Skin of body (tissue), 1 donor: ENCODE measurements at regions not wholly inside any gene's neighbourhood (a gene's known extent, or its start where the extent isn't known, plus 50 kb on each side); places are given as distances from the start of the nearest gene placed in this dataset.

Experiments
- DNase-seq: peaks from one replicate; lab custom pipeline; 2025; lab: John Stamatoyannopoulos, UW

DNA sequence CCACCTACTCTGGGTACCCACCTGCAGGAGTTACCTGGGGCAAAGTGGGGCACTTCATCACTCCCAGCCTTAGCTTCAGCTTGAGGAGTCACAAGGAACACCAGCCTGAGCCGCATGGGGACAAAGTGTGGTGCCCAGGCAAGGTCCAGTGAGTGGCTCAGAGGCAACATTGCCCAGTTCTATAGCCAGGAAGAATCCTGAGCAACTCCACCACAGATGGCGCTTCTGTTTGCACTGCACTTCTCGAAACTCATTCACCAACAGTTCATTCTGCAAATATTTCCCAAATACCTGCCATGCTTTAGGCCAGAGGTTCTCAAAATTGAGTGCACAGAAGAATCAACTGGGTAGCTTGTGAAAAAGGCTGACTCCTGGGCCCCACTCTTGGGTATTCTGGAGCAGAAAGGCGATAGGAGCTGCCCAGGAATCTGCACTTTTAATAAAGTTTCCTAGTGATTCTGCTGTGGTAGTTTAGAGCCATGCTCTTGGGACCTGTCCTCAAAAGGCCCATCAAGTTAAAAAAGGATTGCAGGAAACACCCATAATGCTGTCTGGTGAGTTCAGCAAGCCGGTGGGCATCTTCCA lies 83.1 kb downstream of the VEGFA start:
- DNase-seq: no peak

DNA sequence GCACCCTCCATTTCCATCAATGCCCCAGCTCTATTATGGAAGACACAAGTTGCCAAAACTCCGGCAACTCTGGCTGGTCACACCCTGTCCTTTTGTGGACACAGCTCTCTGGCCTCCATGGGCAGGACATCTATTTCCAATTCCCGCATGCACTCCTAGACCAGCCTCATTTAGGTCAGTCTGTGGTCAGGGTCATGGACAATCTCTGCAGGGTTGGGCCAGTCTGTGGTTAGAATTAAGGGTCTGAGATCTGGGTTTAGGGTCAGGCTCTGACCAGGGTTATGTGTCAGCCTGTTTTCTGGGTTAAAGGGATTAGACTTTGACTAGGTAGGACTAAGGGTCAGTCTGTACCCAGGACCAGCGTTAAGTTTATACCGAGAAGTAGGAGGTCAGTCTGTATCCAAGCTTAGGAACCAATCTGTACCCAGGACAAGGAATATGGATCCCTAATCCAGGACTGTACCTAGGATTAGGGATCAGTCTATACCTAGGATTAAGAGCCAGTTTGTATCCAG lies 82.4 kb downstream of the VEGFA start:
- DNase-seq: no peak

DNA sequence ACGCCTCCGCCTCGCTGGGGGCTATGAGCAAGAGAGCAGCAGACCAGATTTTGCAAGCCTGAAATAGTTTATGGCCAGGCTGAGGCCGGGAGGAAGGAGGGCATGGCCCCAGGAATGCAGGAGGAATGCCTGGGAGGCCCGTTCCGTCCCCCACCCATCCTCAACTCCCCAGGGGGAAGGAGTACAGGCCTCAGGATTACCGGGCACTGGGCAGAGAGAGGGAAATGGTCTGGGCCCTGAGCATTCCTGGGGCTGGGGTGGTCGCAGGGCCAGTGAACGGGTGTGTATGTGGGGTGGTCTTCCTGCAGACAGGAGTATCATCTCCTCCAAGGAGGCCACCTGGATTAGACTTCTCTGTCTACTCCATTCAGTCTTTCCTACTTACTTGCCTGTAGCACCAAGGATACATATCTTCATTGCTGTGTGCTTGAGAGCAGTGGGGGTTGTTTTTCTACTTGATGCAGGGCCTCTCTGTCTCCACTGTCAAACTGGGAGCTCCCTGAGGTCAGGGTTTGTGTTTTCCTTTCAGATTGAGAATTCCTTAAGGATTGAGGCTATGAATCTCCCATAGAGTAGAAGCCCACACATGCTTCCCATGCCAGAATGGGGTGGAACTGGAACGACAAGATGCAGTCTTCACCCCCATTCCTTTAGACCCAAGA lies 81.3 kb downstream of the VEGFA start:
- DNase-seq: no peak

DNA sequence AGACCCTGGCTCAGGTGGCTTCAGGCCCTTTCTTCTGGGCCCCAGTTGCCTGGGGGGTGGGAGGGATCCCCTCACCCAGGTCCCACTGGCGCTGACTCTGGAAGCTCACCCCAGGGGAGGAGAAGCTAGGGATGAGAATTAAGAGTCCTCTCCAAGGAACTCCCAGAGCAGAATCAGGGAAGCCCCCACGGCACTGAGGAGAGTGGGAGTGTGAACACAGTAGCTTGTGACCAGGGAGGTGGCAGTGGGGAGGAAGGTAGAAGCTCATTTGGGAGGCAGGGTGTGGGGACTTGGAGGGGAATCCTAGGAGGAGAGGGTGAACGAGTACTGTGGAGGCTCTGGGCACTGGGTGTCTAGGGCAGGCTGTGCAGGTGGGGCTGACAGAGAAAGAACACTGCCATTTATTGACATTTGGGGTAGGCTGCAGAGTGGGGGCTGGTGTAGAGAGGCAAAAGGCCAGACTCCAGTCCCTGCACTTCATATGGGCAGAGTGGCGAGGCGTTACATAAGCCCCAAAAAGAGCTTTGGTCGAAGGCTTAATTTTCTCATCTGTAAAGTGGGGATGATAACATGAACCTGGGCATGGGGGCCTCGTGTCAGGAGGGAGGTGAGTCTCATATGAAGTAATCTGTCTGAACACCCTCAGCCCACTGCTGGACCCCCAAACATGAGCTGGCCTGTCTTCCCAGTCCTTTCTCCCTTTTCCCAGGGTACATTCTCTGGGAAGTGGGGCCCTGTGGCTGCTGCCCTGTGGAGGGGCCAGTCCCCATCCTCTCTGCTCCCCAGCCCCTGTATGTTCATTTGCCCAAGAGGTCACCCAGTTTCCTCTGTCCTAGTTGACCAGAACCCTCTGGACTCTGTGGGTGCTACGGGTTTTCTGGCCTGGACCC lies 80.5 kb downstream of the VEGFA start:
- DNase-seq: no peak

DNA sequence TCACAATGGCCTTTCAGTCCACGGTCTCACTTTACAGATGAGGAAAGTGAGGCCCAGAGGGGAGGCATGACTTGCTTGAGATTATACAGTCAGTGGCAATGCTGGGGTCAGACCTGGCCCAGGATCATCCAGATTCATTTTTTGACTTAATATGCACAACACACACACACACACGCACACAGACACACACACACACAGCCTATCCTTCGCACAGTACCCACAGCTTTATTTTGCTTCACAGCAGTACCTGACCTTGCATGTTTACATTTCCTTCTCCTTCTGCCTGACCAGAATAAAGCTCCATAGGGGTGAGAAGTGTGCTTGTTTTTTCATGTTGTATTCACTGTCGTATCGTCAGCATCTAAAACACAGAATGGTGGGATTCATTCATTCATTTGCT lies 79.8 kb downstream of the VEGFA start:
- DNase-seq: no peak

DNA sequence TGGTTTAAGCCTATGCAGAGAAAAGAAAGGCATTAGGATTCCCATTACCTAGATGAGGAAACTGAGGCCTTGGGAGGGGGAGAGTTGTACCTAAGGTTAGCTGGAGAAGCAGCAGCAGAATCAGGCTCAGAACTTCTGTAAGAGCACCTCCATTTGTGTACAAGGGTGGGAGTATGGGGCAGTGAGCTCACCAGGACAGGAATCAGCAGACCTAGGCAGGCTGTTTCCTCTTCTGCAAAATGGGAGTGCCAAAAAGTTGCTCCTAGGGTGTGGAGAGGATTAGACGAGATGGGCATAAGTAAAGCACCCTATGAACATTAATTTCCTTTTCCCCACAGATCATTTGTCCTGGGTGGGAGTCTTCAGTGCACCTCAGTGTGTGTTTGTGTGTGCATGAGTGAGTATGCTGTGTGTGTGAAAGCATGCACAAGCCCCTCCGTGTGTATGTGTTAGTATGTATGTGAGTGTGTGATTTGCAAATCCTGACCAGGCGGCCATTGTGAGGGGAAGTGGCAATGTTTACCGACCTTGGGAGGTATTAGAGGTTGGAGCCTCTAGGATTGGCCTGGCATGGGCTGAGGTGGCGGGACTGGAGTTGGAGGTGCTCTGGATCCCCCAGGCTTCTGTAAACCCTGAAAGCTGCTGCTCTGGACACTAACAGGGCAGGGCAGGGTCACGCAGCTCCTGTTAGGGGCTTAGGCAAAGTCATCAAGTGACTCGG lies 78.8 kb downstream of the VEGFA start:
- no peak for DNase-seq

DNA sequence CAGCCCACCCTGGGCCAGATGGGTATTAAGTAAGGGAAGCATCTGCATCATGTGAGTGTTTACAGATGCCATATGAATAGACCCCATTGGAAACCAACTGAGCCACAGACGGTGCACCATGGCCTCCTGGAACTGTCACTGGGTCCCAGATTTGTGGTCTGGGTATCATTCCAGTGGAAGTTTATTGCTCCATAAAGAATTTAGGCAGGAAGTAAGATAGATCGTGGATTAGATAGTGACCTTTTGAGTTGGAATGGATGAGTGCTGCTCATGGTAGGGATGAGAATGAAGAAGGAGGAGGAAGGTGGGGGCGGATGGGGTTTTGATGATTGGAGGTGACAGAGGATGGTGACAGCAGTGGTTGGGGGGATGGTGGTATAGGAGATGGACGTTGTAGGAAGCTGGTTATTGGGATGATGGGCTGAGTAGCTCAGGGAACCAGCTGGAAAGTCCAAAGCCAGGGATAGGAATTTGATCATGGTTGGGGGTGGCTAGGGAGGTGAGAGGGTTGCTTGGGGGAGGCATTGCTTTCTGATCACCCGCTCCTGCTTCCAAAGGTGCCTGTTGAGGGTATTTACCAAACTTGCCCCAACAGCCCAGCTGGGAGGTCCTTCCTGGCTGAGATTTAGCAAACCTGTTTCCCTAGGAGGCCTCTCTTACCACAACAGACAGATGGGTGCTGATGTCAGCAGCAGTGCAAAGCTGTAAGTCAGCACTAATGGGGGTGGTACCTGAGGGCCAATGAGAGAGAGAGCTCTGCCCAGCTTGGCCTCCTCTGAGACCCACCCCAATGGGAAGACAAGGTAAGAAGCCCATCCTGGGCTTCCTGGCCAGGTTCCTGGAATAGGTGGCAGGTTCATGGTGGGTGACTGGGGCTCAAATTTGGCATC lies 78.0 kb downstream of the VEGFA start:
- no peak for DNase-seq

DNA sequence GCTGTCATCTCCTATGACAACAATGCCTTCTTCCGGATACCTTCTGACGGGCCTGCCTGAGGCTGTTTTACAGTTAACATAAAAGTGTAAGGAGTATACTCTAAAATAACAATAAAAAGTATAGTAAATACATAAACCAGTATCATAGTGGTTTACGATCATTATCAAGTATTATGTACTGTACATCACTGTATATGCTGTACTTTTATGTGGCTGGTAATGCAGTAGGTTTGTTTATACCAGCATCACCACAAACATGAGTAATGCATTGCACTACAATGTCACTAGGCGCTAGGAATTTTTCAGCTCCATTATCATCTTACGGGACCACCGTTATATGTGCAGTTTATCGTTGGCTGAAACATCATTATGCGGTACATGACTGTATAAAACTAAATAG lies 76.5 kb downstream of the VEGFA start:
- no peak for DNase-seq

DNA sequence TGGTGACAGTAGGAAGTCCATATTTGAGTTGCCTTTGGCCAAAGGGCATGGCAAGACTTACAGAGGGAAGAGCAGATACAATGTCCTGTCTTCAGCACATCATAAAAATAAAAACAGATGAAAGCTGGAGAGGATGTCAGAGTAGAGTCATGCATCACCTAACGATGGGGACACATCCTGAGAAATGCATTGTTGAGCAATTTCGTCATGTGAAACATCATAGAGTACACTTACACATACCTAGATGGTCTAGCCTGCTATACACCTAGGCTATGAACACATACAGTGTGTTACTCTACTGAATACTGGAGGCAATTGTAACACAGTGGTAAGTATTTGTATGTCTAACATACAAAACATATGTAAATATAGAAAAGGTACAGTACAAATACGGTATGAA lies 75.6 kb downstream of the VEGFA start:
- DNase-seq: no peak

DNA sequence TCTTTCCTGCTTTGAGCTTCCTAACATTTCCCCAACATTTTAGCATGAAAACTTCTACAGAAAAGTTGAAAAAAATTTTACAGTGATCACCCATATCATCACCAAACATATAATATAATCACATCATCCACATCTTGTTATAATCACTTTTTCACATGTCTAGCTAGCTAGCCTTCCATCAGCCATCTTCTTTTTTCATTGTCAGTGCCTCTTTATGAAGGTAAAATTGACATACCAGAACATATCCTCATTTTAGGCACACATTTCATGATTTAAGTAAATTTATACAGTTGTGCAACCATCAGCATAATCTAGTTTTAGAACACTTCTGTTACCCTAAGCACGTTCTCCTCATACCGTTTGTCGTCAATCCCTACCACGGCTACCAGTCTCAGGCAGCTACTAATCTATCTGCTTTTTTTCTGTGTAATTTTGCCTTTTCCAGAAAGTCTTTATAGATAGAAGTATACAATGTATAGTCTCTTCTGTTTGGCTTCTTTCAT lies 73.7 kb downstream of the VEGFA start:
- no peak for DNase-seq

DNA sequence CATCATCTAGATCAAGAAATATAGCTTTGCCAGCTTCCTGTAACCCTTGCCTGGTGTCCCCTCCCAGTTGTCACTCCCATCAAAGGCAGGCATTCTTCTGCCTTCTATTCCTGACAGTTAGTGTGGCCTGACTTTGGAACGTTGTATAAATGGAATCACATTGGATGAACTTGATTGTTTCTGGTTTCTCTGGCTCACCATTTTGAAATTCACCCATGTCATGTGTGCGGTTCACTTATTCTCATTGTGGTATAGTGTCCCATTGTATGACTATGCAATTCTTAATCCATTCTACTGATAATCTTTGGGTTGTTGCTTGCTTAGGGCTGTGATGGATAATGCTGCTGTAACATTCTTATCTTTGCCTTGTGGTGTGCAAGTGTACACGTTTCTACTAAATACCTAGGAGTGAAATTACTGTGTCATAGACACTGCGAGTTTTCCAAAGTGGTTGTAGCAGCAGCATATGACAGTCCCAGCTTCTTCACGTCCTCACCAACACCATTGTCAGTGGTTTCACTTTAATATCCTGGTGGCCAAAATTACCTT lies 73.2 kb downstream of the VEGFA start:
- DNase-seq: no peak

DNA sequence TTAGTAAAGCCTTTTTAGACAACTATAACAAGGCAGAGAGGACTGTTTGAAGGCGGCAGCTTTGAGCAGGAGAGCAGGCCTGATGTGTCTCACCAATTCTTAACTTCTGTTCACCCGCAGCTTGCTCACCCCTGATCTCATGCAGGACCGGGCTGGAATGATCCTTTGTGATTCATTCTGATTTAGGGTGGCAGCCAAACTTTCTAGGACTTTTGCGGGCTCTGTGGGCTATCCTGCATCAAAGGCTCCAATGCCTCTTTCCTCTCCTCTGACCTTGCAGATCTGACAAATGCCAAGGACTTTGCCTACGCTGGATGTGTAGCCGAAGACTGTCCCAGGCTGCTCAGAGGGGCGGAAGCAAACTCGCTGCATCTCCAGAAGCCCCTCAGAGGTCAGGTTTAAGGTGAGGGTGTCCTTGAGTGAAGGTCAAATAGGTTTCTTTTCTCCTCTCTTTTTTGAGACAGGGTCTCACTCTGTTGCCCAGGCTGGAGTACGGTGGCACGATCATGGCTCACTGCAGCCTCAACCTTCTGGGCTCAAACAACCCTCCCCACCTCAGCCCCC lies 72.3 kb downstream of the VEGFA start:
- DNase-seq: no peak

DNA sequence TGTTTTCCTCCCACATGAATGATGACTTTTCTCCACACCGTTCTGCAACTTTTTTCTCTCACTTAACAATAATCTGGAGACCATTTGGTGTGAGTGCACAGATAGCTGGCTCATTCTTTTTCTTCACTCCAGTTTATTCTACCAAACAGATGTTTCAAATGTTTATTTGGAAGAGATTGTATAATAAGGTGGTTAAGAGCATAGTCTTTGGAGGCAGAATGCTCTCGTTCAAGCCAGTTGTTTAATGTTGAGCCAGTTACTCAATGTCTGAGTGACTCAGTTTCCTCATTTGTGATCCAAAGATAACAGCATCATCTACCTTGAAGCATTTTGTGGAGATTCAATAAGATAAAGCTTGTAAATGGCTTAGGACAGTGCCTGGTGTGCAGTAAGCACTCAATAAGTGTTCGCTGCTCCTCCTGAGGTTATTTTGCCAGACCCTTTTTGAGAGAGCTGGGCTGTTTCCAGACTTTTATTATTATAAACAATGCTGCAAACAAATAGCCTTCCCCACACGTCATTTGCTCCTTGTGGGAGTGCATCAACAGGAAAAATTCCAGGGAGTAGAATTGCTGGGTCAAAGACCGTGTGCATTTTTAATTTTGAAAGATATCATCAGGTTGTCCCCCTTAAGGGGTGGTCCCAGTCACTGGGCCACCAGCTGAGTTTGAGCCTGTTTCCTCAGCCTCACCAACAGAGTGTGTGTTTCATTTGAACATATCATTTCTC lies 70.6 kb downstream of the VEGFA start:
- DNase-seq: no peak

DNA sequence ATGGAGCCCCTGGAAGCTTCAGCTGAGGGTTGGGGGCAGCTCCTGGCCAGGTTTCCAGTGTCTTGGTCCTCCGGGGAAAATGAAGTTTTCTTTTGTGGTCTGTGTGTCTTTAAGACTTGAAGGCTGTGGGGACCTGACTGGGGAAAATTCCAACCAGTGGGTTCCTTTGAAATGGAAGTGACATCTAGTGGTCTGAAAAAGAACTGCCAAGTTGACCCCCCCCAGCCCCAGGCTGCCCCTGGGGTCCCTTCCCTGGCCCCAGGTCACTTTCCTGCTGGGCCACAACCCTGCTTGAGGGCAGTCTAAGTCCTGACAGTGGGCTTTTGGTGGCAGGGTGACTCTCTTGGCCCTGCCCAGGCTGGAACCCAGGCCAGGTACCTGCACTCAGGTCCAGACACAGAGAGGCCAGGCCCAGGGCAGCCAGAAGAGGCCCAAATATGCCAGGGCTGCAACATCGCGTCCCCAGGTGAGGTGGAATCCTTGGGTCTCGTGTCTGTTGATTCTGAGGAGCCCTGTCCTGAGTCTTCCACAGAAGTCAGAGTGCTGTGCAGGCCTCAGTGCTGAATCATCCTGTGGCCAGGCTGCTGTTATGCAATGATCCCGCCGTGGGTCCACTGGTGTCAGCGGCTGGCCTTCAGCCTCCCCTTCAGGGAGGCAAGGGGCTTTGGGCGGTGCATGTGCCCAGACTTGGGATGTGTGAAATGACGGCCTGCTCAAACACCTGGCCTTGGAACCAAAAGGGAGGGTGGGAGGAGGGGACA lies 68.4 kb downstream of the VEGFA start:
- DNase-seq: peak; percentile 23

DNA sequence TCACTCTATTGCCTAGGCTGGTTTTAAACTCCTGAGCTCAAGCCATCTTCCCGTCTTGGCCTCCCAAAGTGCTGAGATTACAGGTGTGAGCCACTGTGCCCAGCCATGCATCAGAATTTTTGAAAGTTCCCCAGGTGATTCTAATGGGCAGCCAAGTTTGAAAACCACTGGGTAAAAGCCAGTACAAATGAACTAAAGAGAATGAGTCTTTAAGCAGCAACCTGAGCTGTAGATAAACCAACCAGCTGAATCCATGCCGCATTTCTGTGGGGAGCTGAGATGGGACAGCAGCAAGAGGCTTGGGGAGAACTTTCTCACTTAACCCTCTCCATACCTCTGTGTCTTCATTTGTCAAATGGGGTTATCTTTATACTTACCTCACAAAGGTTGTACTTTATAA lies 67.5 kb downstream of the VEGFA start:
- no peak for DNase-seq

DNA sequence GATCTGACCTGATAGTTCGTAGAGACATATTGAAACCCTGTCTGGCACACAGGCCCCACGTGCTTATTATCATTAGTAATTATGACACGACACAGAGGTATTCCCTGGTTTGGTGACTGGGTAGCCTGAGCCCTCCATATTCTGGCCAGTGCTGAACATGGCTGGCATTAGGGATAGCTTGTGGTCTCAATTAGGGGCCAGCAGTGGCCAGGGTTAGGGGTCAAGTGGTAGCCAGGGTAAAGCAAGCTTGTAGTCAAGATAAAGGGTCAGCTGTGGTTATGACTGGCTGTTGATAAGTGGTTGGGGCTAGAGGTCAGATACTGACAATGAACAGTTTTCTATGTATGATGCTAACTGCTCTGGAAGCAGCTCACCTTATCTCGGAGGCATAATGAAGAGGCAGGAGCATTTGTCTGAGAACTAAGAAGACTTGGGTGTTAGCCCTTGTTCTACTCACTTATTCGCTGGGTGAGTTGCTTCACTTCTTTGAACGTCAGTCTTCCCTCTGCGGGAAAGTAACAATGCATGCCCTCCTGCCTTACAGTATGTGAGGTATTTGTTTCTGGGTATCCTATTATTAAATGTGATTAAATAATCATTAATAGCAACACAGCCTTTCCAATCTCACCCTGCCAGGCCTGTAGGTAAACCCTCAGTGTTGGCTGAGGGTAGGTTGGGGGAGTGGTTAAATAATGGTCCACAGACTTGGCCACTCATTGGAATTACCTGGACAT lies 66.7 kb downstream of the VEGFA start:
- no peak for DNase-seq
